Activated CD4-positive, alpha-beta T cell treated with anti-CD3 and anti-CD28 coated beads for 1 hour (primary cell): ENCODE measurements at regions not wholly inside any gene's neighbourhood (a gene's known extent, or its start where the extent isn't known, plus 50 kb on each side); places are given as distances from the start of the nearest gene placed in this dataset.
"Not testable (repeated sequence)": the region's sequence is repeated elsewhere in the genome, so short reads cannot be mapped to it uniquely, and the experiment has no call there.

Source experiments
- DNase-seq: peaks from one replicate; pipeline ENCODE4 v3.0.0-alpha.2; 2020

- DNase-seq = no peak
These were observed 942.2 kb downstream of the CNTNAP5 start for GRCh38 chr2:124967325-124967724.

DNA sequence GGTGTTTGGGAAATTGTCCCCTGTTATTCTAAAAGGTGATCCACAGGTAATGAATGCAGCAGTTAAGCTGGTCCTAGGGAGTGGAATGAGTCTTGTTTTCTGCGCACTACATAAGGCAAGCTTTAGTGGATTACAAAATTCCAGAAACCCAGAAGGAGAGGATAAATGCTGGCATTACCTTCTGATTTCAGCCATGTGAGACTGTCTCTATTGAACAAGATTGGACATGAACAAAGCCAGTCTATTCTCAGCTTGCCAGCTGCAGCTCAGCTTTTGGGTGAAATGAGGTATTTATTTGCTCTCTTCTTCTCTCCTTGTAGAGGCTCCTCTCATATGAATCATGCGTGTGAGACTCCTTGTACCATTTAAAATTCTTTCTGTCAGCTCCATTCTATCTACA lies 944.9 kb downstream of the CNTNAP5 start:
- no peak for DNase-seq

GRCh38 chr2:124973396-124973795 lies 948.3 kb downstream of the CNTNAP5 start:
- no peak for DNase-seq

DNA sequence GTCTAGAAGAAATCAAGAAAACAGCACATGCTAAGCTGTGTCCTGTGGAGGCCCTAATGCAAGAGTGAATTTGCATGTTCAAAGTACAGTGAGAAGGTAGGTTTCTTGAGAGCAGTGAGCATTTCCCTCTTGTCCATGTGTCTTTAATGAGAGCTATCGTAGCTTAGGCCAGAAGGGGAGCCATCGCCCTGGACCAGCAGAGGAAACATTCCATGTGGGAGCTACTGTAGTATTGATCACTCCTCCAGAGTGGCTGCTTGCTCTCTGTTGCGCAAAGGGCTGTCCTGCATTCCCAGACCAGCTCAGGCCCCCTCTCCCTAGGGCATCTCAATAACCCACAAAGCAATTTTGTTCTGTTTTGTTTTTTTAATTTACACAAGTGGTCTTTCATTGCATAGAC lies 950.1 kb downstream of the CNTNAP5 start:
- DNase-seq = no peak

DNA sequence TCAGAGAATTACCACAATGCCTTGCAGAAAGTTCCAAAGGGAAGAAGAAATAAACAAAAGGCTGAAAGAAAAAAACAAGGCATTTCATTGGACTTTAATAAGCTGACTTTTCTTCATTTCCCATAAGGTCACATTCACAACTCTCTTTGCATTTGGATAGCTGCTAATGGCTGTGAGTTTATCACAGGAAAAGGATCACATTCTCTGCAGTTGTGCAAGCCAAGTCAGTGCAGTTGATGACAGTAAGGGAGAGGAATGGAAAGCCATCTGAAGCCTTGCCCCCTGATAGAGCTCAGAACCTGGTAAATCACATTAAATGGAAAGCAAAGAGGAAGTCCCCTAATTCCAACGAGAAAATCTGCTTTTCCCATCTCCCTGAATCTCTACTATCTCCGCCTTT lies 950.6 kb downstream of the CNTNAP5 start:
- DNase-seq = no peak

GRCh38 chr2:124978597-124978996 lies 953.5 kb downstream of the CNTNAP5 start:
- no peak for DNase-seq

DNA sequence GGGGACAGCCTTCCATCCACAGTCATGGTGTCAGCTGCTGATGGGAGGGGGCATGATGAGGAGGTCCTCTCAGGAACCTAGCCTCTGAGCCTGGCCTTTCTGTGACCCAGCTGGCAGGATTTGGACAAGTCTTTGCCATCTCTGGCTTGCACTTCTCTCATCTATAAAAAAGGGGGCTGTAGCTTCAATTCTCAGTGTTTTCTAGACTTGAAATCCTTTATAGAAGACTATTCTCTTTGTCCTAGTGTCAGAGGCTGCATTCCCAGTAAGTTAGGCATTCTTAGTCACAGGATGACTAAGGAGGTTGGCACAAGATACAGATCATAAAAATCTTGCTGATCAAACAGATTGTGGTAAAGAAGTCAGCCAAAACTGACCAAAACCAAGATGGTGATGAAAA lies 958.5 kb downstream of the CNTNAP5 start:
- no peak for DNase-seq

- DNase-seq = no peak
These were observed 960.2 kb downstream of the CNTNAP5 start for GRCh38 chr2:124985270-124985669.

- no peak for DNase-seq
These were observed 961.0 kb downstream of the CNTNAP5 start for GRCh38 chr2:124986136-124986535.

- DNase-seq = not testable (repeated sequence)
These were observed 961.8 kb downstream of the CNTNAP5 start for GRCh38 chr2:124986870-124987269.

DNA sequence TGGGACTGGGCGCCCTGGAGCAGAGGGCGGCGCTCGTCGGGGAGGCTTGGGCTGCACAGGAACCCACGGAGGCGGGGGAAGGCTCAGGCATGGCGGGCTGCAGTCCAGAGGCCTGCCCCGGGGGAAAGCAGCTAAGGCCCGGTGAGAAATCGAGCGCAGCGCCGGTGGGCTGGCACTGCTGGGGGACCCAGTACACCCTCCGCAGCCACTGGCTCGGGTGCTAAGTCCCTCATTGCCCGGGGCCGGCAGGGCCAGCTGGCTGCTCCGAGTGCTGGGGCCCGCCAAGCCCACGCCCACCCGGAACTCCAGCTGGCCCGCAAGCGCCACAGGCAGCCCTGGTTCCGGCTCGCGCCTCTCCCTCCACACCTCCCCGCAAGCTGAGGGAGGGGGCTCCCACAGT lies 962.3 kb downstream of the CNTNAP5 start:
- not testable (repeated sequence) for DNase-seq

- DNase-seq = no peak
These were observed 963.0 kb downstream of the CNTNAP5 start for GRCh38 chr2:124988111-124988510.

DNA sequence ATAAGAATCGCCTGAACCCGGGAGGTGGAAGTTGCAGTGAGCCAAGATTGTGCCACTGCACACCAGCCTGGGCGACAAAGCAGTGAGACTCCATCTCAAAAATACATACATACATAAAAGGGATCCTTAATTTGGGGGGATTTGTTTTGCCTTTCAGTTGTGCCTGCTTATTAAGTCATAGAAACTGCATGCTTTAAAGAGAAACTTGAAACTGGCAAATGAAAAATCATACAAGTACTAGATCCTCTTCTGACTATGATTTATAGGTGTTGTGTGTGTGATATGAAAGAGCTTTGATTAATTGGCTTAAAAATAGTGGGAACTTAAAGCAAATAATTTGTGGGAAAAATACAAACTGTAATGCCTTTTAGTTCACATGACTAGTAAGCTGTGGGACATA lies 963.7 kb downstream of the CNTNAP5 start:
- DNase-seq = no peak

- DNase-seq = no peak
These were observed 968.7 kb downstream of the CNTNAP5 start for GRCh38 chr2:124993809-124994208.

DNA sequence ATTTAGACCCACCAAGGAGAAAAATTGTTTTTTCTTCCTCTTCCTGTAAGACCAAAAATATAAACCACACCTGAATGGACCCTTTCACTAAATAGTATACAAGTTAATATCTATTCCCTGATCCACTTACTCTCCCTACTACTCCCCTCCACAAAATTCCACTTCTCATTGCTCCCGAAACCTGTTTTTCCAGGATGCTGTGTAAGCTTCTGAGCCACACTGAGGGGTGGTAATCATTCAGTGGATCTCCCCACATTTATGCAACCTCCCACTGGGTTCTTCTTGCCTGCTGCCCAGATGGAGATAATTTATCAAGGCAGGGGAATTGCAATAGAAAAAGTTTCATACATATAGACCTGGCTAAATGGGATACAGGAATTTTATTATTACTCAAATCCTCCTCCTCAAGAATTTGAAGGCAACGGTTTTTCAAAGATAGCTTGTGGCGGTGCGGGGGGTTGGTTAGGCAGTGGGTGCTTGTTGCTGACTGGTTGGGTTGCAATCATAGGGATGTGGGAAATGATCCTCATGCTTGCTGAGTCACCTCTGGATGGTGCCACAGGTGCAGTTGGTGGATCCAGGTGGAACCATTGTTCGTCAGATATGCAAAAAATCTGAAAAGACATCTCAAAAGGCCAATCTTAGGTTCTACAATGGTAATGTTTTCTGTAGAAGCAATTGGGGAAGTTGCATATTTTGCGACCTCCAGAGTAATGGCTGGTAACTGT lies 970.3 kb downstream of the CNTNAP5 start:
- DNase-seq = no peak

- DNase-seq = no peak
These were observed 971.3 kb downstream of the CNTNAP5 start for GRCh38 chr2:124996406-124996805.

DNA sequence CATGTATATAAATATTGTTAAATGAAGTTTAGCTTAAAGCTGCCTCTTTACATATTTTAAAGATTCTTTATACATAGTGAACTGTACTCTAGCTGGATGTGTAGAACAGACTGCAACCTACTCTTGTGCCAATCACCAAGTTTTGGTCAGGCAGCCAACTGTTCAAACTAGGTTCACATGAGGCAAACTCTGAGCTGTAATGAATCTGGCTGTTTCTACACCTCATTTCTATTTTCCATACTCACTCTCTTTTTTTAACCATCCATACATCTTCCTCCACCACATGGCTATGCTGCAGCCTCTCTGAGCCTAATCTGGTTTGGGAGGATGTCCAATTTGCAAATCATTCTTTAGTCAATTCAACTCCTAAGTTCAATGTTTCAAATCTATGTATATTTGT lies 974.8 kb downstream of the CNTNAP5 start:
- DNase-seq = no peak

- no peak for DNase-seq
These were observed 979.2 kb downstream of the CNTNAP5 start for GRCh38 chr2:125004106-125004800.

DNA sequence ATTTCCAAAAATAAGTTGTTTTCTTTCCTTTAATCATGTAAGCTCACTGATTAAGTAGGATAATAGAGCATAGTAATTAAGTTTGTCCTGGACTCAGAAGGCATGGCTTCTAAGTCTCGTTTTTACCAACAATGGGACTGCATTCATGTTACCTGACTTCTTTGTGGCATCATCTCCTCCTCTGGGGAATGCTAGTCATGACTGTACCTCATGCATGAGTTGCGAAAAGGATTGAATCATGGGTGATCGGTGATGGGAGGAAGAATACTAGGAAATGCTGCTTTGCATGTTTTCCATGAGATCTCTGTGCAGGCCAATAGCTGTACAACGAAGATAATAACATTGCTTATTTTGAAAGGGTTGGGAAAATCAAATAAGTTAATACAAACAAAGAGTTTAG lies 981.6 kb downstream of the CNTNAP5 start:
- no peak for DNase-seq

DNA sequence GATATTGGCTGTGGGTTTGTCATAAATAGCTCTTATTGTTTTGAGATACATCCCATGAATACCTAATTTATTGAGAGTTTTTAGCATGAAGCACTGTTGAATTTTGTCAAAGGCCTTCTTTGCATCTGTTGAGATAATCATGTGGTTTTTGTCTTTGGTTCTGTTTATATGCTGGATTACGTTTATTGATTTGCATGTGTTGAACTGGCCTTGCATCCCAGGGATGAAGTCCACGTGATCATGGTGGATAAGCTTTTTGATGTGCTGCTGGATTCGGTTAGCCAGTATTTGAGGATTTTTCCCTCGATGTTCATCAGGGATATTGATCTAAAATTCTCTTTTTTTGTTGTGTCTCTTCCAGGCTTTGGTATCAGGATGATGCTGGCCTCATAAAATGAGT lies 1003.6 kb downstream of the CNTNAP5 start:
- not testable (repeated sequence) for DNase-seq

DNA sequence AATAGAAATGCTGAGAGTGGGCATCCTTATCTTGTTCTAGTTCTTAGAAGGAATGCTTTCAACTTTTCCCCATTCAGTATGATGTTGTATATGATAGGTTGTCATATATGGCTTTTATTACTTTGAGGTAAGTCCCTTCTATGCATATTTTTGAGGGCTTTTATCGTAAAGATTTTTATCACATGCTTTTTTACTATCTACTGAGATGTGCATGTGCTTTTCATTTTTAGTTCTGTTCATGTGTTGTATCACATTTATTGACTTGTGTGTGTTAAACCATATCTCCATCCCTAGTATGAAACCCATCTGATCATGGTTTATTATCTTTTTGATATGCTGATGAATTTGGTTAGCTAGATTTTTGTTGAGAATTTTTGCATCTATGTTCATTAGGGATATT lies 1008.8 kb downstream of the CNTNAP5 start:
- DNase-seq = no peak

- DNase-seq = no peak
These were observed 1012.1 kb downstream of the CNTNAP5 start for GRCh38 chr2:125037135-125037653.

DNA sequence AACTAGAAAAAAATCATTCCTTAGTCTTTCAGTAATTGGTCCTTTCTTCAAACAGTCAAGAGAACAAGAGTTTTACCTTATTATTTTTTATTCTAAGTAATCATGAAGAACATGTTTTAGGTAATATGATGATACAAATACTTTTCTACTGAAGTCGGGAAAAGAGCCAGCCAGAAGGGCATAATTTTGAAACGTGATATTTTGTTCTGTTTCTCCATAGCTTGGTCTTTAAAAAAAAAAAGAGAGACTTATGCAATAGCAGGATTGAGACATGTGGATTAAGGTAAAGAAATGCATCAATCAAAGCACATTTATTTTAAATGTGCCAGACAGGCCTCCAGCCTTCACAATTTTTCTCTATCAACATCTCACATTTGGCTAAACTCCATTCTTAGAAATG lies 1016.8 kb downstream of the CNTNAP5 start:
- no peak for DNase-seq

GRCh38 chr2:125042727-125043126 lies 1017.6 kb downstream of the CNTNAP5 start:
- no peak for DNase-seq
